ENCODE measurements at regions not wholly inside any gene's neighbourhood (a gene's known extent, or its start where the extent isn't known, plus 50 kb on each side); places are given as distances from the start of the nearest gene placed in this dataset.

- Histone ChIP-seq H2AK5ac (ENCODE audit: low read depth, low read length) (no peak overlapping the region), H3K9me3 (ENCODE audit: insufficient read depth in 2 of 2, low read depth in 1 of 2, low read length in 1 of 2) (0 out of 4 replicates have a peak, but pooled peaks cover 0 to 2% of the 10 kb centered on the region in 2 experiments), H4K91ac (replicated peaks; ENCODE audit: insufficient read length, low read length) (no peak overlapping the region), H3K79me2 (ENCODE audit: control insufficient read depth in 1 of 2, insufficient read depth in 2 of 2, low read length in 2 of 2) (no peaks in the 10 kb centered on the region), H3K4me2 (ENCODE audit: insufficient read depth in 1 of 2, low read depth in 2 of 2, low read length in 2 of 2) (no peak overlapping the region; a peak in 1 of 4 replicates), H2BK12ac (ENCODE audit: low read depth, low read length) (no peak overlapping the region), H3K56ac (replicated peaks; ENCODE audit: insufficient read length, low read depth, low read length) (no peak overlapping the region), H3K14ac (ENCODE audit: insufficient read length) (no peak overlapping the region), H3K36me3 (ENCODE audit: control insufficient read depth in 2 of 4, insufficient read depth in 4 of 4, low read length in 3 of 4) (no peaks in the 10 kb centered on the region), H3K18ac (ENCODE audit: extremely low read depth, low read length) (no peak overlapping the region), H3K23ac (ENCODE audit: insufficient read length) (no peak overlapping the region), H3K27ac (ENCODE audit: low read depth, low read length) (no peak overlapping the region), H3K4me1 (replicated peaks in 1 of 4; ENCODE audit: control insufficient read depth in 3 of 4, insufficient read depth in 4 of 4, low read length in 3 of 4) (peaks cover 6 to 16% (median 8%) of the 10 kb centered on the region in 4 experiments), H2BK5ac (ENCODE audit: low read depth, low read length) (no peak overlapping the region), H3K4ac (replicated peaks; ENCODE audit: insufficient read length, low read depth, low read length) (no peak overlapping the region), H2AFZ (ENCODE audit: low read length) (no peak overlapping the region), H4K5ac (ENCODE audit: insufficient read length, low read depth, low read length) (no peak overlapping the region), H2BK20ac (ENCODE audit: low read length) (no peak overlapping the region), H2BK15ac (ENCODE audit: low read length) (no peak overlapping the region), H2BK120ac (replicated peaks; ENCODE audit: low read depth, low read length) (no peak overlapping the region), H3K9ac (replicated peaks in 1 of 4; ENCODE audit: extremely low read depth in 1 of 4, low read depth in 3 of 4, low read length in 3 of 4) (no peak overlapping the region), H3K27me3 (replicated peaks in 1 of 4; ENCODE audit: control insufficient read depth in 3 of 4, extremely low read depth in 1 of 4, insufficient read depth in 3 of 4, low read length in 3 of 4) (peaks cover 0 to 5% (median 0%) of the 10 kb centered on the region in 4 experiments; a peak in 3 of 7 replicates), H3K4me3 (ENCODE audit: extremely low read depth in 1 of 4, insufficient read depth in 2 of 4, low read depth in 3 of 4, low read length in 4 of 4) (no peak overlapping the region), H4K20me1 (replicated peaks in 1 of 2; ENCODE audit: control insufficient read depth in 1 of 2, insufficient read depth in 2 of 2, low read length in 2 of 2) (no peaks in the 10 kb centered on the region), H4K8ac (ENCODE audit: extremely low read depth, insufficient read depth, low read length) (no peak overlapping the region), H3K79me1 (ENCODE audit: low read depth, low read length) (no peaks in the 10 kb centered on the region), H3K23me2 (ENCODE audit: low read depth, low read length) (peaks cover 12% of the 10 kb centered on the region; the same call in 1 of the 2 replicates)
- FAIRE-seq (no peak), DNase-seq (ENCODE audit: low read depth in 1 of 2, low spot score in 2 of 2) (no peak)
- 90% methylated on average over 5 of the region's 6 CpGs; no CpG with 5 or more reads in 1 of the 2 experiments for WGBS, 2 experiments (ENCODE audit: extremely low coverage in 1 of 2, insufficient coverage in 1 of 2, insufficient read length in 1 of 2, insufficient replicate concordance in 2 of 2, low coverage in 1 of 2, low lambda C conversion rate in 2 of 2, missing lambda C conversion rate in 1 of 2)
- ChIA-PET CTCF (ENCODE audit: partially characterized antibody) (interaction anchor here (3.6 kb wide), 1 partner anchor 13 kb away, joined by 24 read pairs; no protein-coding TSS in a partner anchor), POLR2A (ENCODE audit: partially characterized antibody) (no interaction called here)
- TF ChIP-seq BCL11A (IDR thresholded peaks at IDR 0.05; ENCODE audit: low read depth in 2 of 2, low read length in 2 of 2) (no peak), CREB1 (IDR thresholded peaks at IDR 0.05) (no peak), POLR2A (IDR thresholded peaks at IDR 0.05; ENCODE audit: control extremely low read depth in 1 of 2, low read depth in 2 of 2, low read length in 2 of 2) (no peak), ATF2 (IDR thresholded peaks at IDR 0.05; ENCODE audit: low read length) (no peak), RFX5 (IDR thresholded peaks at IDR 0.05; ENCODE audit: borderline replicate concordance, low read depth, low read length) (no peak), RBBP5 (IDR thresholded peaks at IDR 0.05; ENCODE audit: borderline replicate concordance, low read depth, low read length) (no peak), SP2 (IDR thresholded peaks at IDR 0.05; ENCODE audit: low read length) (no peak), NRF1 (IDR thresholded peaks at IDR 0.05; ENCODE audit: low read depth, low read length) (no peak), KDM5A (IDR thresholded peaks at IDR 0.05; ENCODE audit: low read length) (no peak), POLR2AphosphoS5 (IDR thresholded peaks at IDR 0.05; ENCODE audit: low read depth, low read length) (no peak)
- TF ChIP-seq, protein P1, sequence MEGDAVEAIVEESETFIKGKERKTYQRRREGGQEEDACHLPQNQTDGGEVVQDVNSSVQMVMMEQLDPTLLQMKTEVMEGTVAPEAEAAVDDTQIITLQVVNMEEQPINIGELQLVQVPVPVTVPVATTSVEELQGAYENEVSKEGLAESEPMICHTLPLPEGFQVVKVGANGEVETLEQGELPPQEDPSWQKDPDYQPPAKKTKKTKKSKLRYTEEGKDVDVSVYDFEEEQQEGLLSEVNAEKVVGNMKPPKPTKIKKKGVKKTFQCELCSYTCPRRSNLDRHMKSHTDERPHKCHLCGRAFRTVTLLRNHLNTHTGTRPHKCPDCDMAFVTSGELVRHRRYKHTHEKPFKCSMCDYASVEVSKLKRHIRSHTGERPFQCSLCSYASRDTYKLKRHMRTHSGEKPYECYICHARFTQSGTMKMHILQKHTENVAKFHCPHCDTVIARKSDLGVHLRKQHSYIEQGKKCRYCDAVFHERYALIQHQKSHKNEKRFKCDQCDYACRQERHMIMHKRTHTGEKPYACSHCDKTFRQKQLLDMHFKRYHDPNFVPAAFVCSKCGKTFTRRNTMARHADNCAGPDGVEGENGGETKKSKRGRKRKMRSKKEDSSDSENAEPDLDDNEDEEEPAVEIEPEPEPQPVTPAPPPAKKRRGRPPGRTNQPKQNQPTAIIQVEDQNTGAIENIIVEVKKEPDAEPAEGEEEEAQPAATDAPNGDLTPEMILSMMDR (IDR thresholded peaks at IDR 0.05; ENCODE audit: control extremely low read depth in 1 of 3, insufficient read depth in 1 of 3, low read depth in 1 of 3, low read length in 3 of 3) = no peak
Measured at GRCh38 chr15:70453238-70453637, 310.1 kb downstream of the UACA start.

Measured in H1 (cell line).